ENCODE measurements at regions not wholly inside any gene's neighbourhood (a gene's known extent, or its start where the extent isn't known, plus 50 kb on each side); places are given as distances from the start of the nearest gene placed in this dataset.
"Not testable (repeated sequence)": the region's sequence is repeated elsewhere in the genome, so short reads cannot be mapped to it uniquely, and the experiment has no call there.

- H3K4me3 ChIP-seq (ENCODE audit: extremely low read depth, insufficient read depth, low read length, poor library complexity, severe bottlenecking), result no peak overlapping the region
- H3K4me1 ChIP-seq (ENCODE audit: control insufficient read depth, insufficient read depth, low read length, poor library complexity, severe bottlenecking), result no peaks in the 10 kb centered on the region
- H3K36me3 ChIP-seq (ENCODE audit: control insufficient read depth, insufficient read depth, low read length), result no peaks in the 10 kb centered on the region
- H3K27ac ChIP-seq (ENCODE audit: low read depth, low read length, severe bottlenecking), result no peak overlapping the region
- WGBS, 2 experiments (ENCODE audit: insufficient coverage in 2 of 2), result 40 to 46% methylated on average over 1 to 2 of the region's 4 CpGs
- H3K9me3 ChIP-seq (ENCODE audit: control insufficient read depth, low read length), result peaks cover 34% of the 10 kb centered on the region
Observed at GRCh38 chr14:105664691-105665090, 138.3 kb downstream of the TMEM121 start.

- no peaks in the 10 kb centered on the region for H3K36me3 ChIP-seq (ENCODE audit: control insufficient read depth, insufficient read depth, low read length)
- no peak overlapping the region for H3K27ac ChIP-seq (ENCODE audit: low read depth, low read length, severe bottlenecking)
- 55 to 61% methylated on average over 8 to 9 of the region's 9 CpGs for WGBS, 2 experiments (ENCODE audit: insufficient coverage in 2 of 2)
- H3K9me3 ChIP-seq (ENCODE audit: control insufficient read depth, low read length), result peaks cover 32% of the 10 kb centered on the region
- no peak overlapping the region for H3K4me3 ChIP-seq (ENCODE audit: extremely low read depth, insufficient read depth, low read length, poor library complexity, severe bottlenecking)
- no peaks in the 10 kb centered on the region for H3K4me1 ChIP-seq (ENCODE audit: control insufficient read depth, insufficient read depth, low read length, poor library complexity, severe bottlenecking)
Observed at GRCh38 chr14:105665247-105665950, 139.0 kb downstream of the TMEM121 start.

- Histone ChIP-seq H3K9me3 (ENCODE audit: control insufficient read depth, low read length) (peaks cover 27% of the 10 kb centered on the region), H3K36me3 (ENCODE audit: control insufficient read depth, insufficient read depth, low read length) (no peaks in the 10 kb centered on the region), H3K4me3 (ENCODE audit: extremely low read depth, insufficient read depth, low read length, poor library complexity, severe bottlenecking) (no peak overlapping the region), H3K27ac (ENCODE audit: low read depth, low read length, severe bottlenecking) (no peak overlapping the region), H3K4me1 (ENCODE audit: control insufficient read depth, insufficient read depth, low read length, poor library complexity, severe bottlenecking) (no peaks in the 10 kb centered on the region)
- 68 to 83% methylated on average over 2 to 6 of the region's 6 CpGs for WGBS, 2 experiments (ENCODE audit: insufficient coverage in 2 of 2)
Observed at GRCh38 chr14:105665951-105666277, 139.5 kb downstream of the TMEM121 start.

GRCh38 chr14:105666420-105666819 lies 140.0 kb downstream of the TMEM121 start:
- H3K36me3 ChIP-seq (ENCODE audit: control insufficient read depth, insufficient read depth, low read length), result no peaks in the 10 kb centered on the region
- WGBS, 2 experiments (ENCODE audit: insufficient coverage in 2 of 2), result 58 to 67% methylated on average over 6 of the region's 6 CpGs
- no peak overlapping the region for H3K27ac ChIP-seq (ENCODE audit: low read depth, low read length, severe bottlenecking)
- no peaks in the 10 kb centered on the region for H3K4me1 ChIP-seq (ENCODE audit: control insufficient read depth, insufficient read depth, low read length, poor library complexity, severe bottlenecking)
- H3K9me3 ChIP-seq (ENCODE audit: control insufficient read depth, low read length), result peaks cover 23% of the 10 kb centered on the region
- H3K4me3 ChIP-seq (ENCODE audit: extremely low read depth, insufficient read depth, low read length, poor library complexity, severe bottlenecking), result no peak overlapping the region

GRCh38 chr14:105666991-105667662 lies 140.7 kb downstream of the TMEM121 start:
- WGBS, 2 experiments (ENCODE audit: insufficient coverage in 2 of 2), result 66 to 84% methylated on average over 11 of the region's 29 CpGs

GRCh38 chr14:105667663-105668020 lies 141.3 kb downstream of the TMEM121 start:
- WGBS, 2 experiments (ENCODE audit: insufficient coverage in 2 of 2), result 83 to 89% methylated on average over 4 to 5 of the region's 13 CpGs
- not testable (repeated sequence) for H3K27ac ChIP-seq (ENCODE audit: low read depth, low read length, severe bottlenecking)

More at GRCh38 chr14:105666991-105667662, 140.7 kb downstream of the TMEM121 start:
- not testable (repeated sequence) for H3K27ac ChIP-seq (ENCODE audit: low read depth, low read length, severe bottlenecking); H3K36me3 ChIP-seq (ENCODE audit: control insufficient read depth, insufficient read depth, low read length); H3K4me3 ChIP-seq (ENCODE audit: extremely low read depth, insufficient read depth, low read length, poor library complexity, severe bottlenecking); H3K4me1 ChIP-seq (ENCODE audit: control insufficient read depth, insufficient read depth, low read length, poor library complexity, severe bottlenecking)
- H3K9me3 ChIP-seq (ENCODE audit: control insufficient read depth, low read length), result peaks cover 23% of the 10 kb centered on the region

GRCh38 chr14:105668021-105668420 lies 141.6 kb downstream of the TMEM121 start:
- H3K9me3 ChIP-seq (ENCODE audit: control insufficient read depth, low read length), result peaks cover 23% of the 10 kb centered on the region
- not testable (repeated sequence) for H3K4me3 ChIP-seq (ENCODE audit: extremely low read depth, insufficient read depth, low read length, poor library complexity, severe bottlenecking)

More at GRCh38 chr14:105667663-105668020, 141.3 kb downstream of the TMEM121 start:
- peaks cover 23% of the 10 kb centered on the region for H3K9me3 ChIP-seq (ENCODE audit: control insufficient read depth, low read length)
- H3K4me3 ChIP-seq (ENCODE audit: extremely low read depth, insufficient read depth, low read length, poor library complexity, severe bottlenecking); H3K36me3 ChIP-seq (ENCODE audit: control insufficient read depth, insufficient read depth, low read length); H3K4me1 ChIP-seq (ENCODE audit: control insufficient read depth, insufficient read depth, low read length, poor library complexity, severe bottlenecking): not testable (repeated sequence)

GRCh38 chr14:105668471-105669230 lies 142.3 kb downstream of the TMEM121 start:
- H3K36me3 ChIP-seq (ENCODE audit: control insufficient read depth, insufficient read depth, low read length); H3K4me3 ChIP-seq (ENCODE audit: extremely low read depth, insufficient read depth, low read length, poor library complexity, severe bottlenecking); H3K4me1 ChIP-seq (ENCODE audit: control insufficient read depth, insufficient read depth, low read length, poor library complexity, severe bottlenecking); H3K27ac ChIP-seq (ENCODE audit: low read depth, low read length, severe bottlenecking): not testable (repeated sequence)
- H3K9me3 ChIP-seq (ENCODE audit: control insufficient read depth, low read length), result peaks cover 27% of the 10 kb centered on the region
- WGBS, 2 experiments (ENCODE audit: insufficient coverage in 2 of 2), result 75 to 85% methylated on average over 17 to 24 of the region's 29 CpGs

More at GRCh38 chr14:105668021-105668420, 141.6 kb downstream of the TMEM121 start:
- H3K36me3 ChIP-seq (ENCODE audit: control insufficient read depth, insufficient read depth, low read length); H3K27ac ChIP-seq (ENCODE audit: low read depth, low read length, severe bottlenecking); H3K4me1 ChIP-seq (ENCODE audit: control insufficient read depth, insufficient read depth, low read length, poor library complexity, severe bottlenecking): not testable (repeated sequence)
- 87 to 89% methylated on average over 18 to 21 of the region's 22 CpGs for WGBS, 2 experiments (ENCODE audit: insufficient coverage in 2 of 2)

GRCh38 chr14:105669231-105669610 lies 142.8 kb downstream of the TMEM121 start:
- H3K9me3 ChIP-seq (ENCODE audit: control insufficient read depth, low read length), result peaks cover 26% of the 10 kb centered on the region
- not testable (repeated sequence) for H3K27ac ChIP-seq (ENCODE audit: low read depth, low read length, severe bottlenecking); H3K36me3 ChIP-seq (ENCODE audit: control insufficient read depth, insufficient read depth, low read length); H3K4me1 ChIP-seq (ENCODE audit: control insufficient read depth, insufficient read depth, low read length, poor library complexity, severe bottlenecking); H3K4me3 ChIP-seq (ENCODE audit: extremely low read depth, insufficient read depth, low read length, poor library complexity, severe bottlenecking)
- WGBS, 2 experiments (ENCODE audit: insufficient coverage in 2 of 2), result 67 to 77% methylated on average over 1 to 3 of the region's 7 CpGs

- 84 to 90% methylated on average over 13 to 14 of the region's 16 CpGs for WGBS, 2 experiments (ENCODE audit: insufficient coverage in 2 of 2)
- H3K4me3 ChIP-seq (ENCODE audit: extremely low read depth, insufficient read depth, low read length, poor library complexity, severe bottlenecking); H3K36me3 ChIP-seq (ENCODE audit: control insufficient read depth, insufficient read depth, low read length); H3K27ac ChIP-seq (ENCODE audit: low read depth, low read length, severe bottlenecking); H3K4me1 ChIP-seq (ENCODE audit: control insufficient read depth, insufficient read depth, low read length, poor library complexity, severe bottlenecking): not testable (repeated sequence)
- peaks cover 24% of the 10 kb centered on the region for H3K9me3 ChIP-seq (ENCODE audit: control insufficient read depth, low read length)
Observed at GRCh38 chr14:105669646-105670045, 143.3 kb downstream of the TMEM121 start.
